ENCODE measurements at regions not wholly inside any gene's neighbourhood (a gene's known extent, or its start where the extent isn't known, plus 50 kb on each side); places are given as distances from the start of the nearest gene placed in this dataset.

GRCh38 chr3:117268318-117268717, 558.7 kb downstream of the TUSC7 start:
- H3K9me3 ChIP-seq (replicated peaks in 1 of 3), result peaks cover 0 to 8% (median 0%) of the 10 kb centered on the region in 3 donors
- H3K4me3 ChIP-seq, result no peak overlapping the region
- H3K4me1 ChIP-seq (replicated peaks in 1 of 2), result no peaks in the 10 kb centered on the region
- no peak overlapping the region for H3K27ac ChIP-seq
- intact Hi-C loops (cut with DNase I), result no loop called here
- H3K36me3 ChIP-seq (replicated peaks in 1 of 2), result no peaks in the 10 kb centered on the region
- 61 to 77% (median 74%) methylated on average over 2 of the region's 2 CpGs for WGBS, 4 donors
- TF ChIP-seq CTCF (IDR thresholded peaks at IDR 0.05) (no peak), POLR2A (IDR thresholded peaks at IDR 0.05) (no peak)
- no peak for DNase-seq
- H3K27me3 ChIP-seq, result no peaks in the 10 kb centered on the region

GRCh38 chr3:117272274-117272673, 562.7 kb downstream of the TUSC7 start:
- 89 to 93% (median 90%) methylated on average over 2 of the region's 2 CpGs for WGBS, 4 donors
- no peak overlapping the region for H3K27ac ChIP-seq

GRCh38 chr3:117272876-117273523, 563.4 kb downstream of the TUSC7 start:
- TF ChIP-seq POLR2A (IDR thresholded peaks at IDR 0.05) (no peak), CTCF (IDR thresholded peaks at IDR 0.05) (no peak)
- DNase-seq, result no peak
- H3K27me3 ChIP-seq, result no peaks in the 10 kb centered on the region
- H3K9me3 ChIP-seq (replicated peaks in 1 of 3), result peaks cover 0 to 8% (median 0%) of the 10 kb centered on the region in 3 donors
- H3K27ac ChIP-seq, result no peak overlapping the region
- no peaks in the 10 kb centered on the region for H3K36me3 ChIP-seq (replicated peaks in 1 of 2)
- H3K4me3 ChIP-seq, result no peak overlapping the region
- intact Hi-C loops (cut with DNase I), result no loop called here
- 79 to 83% (median 80%) methylated on average over 5 of the region's 5 CpGs for WGBS, 4 donors
- H3K4me1 ChIP-seq (replicated peaks in 1 of 2), result no peaks in the 10 kb centered on the region

More at GRCh38 chr3:117272274-117272673, 562.7 kb downstream of the TUSC7 start:
- no peaks in the 10 kb centered on the region for H3K36me3 ChIP-seq (replicated peaks in 1 of 2)
- H3K27me3 ChIP-seq, result no peaks in the 10 kb centered on the region
- no peak overlapping the region for H3K4me3 ChIP-seq
- H3K9me3 ChIP-seq (replicated peaks in 1 of 3), result peaks cover 0 to 8% (median 0%) of the 10 kb centered on the region in 3 donors
- no peak for DNase-seq
- intact Hi-C loops (cut with DNase I), result no loop called here
- no peaks in the 10 kb centered on the region for H3K4me1 ChIP-seq (replicated peaks in 1 of 2)
- TF ChIP-seq CTCF (IDR thresholded peaks at IDR 0.05), result no peak

- Histone ChIP-seq H3K4me1 (replicated peaks in 1 of 2) (peaks cover 11 to 22% of the 10 kb centered on the region in 2 donors), H3K27ac (no peak overlapping the region), H3K36me3 (replicated peaks in 1 of 2) (no peaks in the 10 kb centered on the region), H3K9me3 (replicated peaks in 1 of 3) (no peaks in the 10 kb centered on the region), H3K4me3 (no peak overlapping the region), H3K27me3 (no peaks in the 10 kb centered on the region)
- 46 to 74% (median 55%) methylated on average over 2 of the region's 2 CpGs for WGBS, 4 donors
- TF ChIP-seq CTCF (IDR thresholded peaks at IDR 0.05), result no peak
- intact Hi-C loops (cut with DNase I), result no loop called here
- no peak for DNase-seq
Observed at GRCh38 chr3:117277816-117278215, 568.2 kb downstream of the TUSC7 start.

Data from adrenal gland (tissue), 9 donors.